Astrocyte (in vitro differentiated cells and primary cell): ENCODE measurements at regions not wholly inside any gene's neighbourhood (a gene's known extent, or its start where the extent isn't known, plus 50 kb on each side); places are given as distances from the start of the nearest gene placed in this dataset.

Experiments used
- CTCF ChIP-seq: IDR thresholded peaks from 2 replicates; pipeline ENCODE4 v1.5.1; 2011; ENCODE audit warnings: low read depth, mild to moderate bottlenecking, inconsistent platforms, low read length, moderate library complexity; ENCODE audit not compliant: insufficient read depth
- EZH2 ChIP-seq: IDR thresholded peaks from 2 replicates; pipeline ENCODE4 v1.6.1; 2012; ENCODE audit warnings: mild to moderate bottlenecking, low read length, inconsistent platforms; ENCODE audit not compliant: insufficient read depth

GRCh38 chrX:121122332-121122731 lies 74.9 kb downstream of the GLUD2 start:
- TF ChIP-seq EZH2 = no peak
- TF ChIP-seq CTCF = no peak
